Nucleus accumbens (tissue), 56 donors: ENCODE measurements at regions not wholly inside any gene's neighbourhood (a gene's known extent, or its start where the extent isn't known, plus 50 kb on each side); places are given as distances from the start of the nearest gene placed in this dataset.

ENCODE experiments used
- DNase-seq, 56 donors: peaks; one replicate each; lab custom pipeline; 2025; lab: John Stamatoyannopoulos, UW

DNA sequence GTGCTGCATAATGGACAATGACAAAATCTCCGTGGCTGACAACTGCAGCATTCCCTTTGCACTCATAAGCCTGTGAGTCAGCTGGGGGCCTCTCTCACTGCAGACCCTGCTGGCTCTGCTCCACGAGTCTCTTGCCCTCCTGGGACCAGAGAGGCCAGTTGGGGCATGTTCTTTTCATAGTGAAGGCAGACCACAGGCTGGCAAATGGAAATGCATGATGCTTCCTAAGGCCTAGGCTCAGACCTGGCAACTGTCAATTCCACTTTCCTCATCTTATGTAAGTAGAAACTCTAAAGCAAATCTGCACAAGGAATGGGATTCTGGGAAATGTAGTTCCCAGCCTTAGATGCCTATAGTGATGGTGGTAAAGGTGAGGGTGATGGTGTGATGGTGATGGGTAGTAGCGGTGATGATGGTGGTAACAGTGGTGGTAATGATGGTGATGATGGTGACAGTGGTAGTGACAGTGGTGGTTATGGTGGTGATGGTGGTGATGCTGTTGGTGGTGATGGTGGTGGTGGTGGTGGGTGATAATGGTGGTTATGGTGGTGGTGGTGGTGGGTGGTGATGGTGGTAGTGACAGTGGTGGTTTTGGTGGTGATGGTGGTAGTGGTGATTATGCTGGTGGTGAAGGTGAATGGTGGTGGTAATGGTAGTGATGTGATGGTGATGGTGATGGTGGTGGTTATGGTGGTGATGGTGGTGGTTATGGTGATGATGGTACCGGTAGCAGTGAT lies 185.8 kb upstream of the ARL4C start:
- DNase-seq = no peak

DNA sequence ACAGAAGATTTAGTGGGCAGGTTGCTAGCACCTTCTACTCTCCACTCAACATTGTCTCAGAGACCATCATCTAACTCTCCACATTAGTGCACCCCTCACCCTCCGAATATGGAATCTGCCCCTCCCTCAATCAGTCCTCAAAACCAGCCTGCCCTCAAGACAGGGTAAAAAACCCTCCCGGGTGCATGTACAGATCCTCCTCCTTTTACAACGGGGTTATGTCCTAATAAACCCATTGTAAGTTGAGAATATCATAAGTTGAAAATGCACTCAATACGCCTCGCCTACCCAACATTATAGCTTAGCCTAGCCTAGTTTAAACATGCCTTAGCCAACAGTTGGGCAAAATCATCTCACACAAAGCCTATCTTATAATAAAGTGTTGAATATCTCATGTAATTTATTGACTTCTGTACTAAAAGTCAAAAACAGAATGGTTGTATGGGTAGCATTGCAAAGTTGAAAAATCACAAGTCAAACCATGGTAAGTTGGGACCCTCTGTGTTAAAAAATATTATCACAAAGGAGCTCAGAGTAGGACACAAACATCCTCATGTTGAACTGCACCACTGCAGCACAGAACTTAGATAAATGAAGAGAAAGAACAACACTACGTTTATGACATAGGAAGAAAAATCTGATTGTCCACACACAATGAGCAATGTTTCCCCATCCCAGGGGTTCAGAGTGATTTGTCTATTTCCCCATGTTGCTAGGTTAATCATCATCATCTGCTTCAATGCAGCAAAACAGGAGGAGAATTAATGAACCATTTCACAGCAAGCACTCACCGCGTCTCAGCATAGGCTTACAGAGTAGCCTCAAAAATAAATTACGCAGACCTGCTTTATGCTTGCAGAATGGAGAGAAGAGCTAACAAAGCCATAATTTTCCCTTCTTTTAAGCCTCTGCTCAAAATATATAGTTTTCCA lies 184.1 kb upstream of the ARL4C start:
- DNase-seq = no peak

DNA sequence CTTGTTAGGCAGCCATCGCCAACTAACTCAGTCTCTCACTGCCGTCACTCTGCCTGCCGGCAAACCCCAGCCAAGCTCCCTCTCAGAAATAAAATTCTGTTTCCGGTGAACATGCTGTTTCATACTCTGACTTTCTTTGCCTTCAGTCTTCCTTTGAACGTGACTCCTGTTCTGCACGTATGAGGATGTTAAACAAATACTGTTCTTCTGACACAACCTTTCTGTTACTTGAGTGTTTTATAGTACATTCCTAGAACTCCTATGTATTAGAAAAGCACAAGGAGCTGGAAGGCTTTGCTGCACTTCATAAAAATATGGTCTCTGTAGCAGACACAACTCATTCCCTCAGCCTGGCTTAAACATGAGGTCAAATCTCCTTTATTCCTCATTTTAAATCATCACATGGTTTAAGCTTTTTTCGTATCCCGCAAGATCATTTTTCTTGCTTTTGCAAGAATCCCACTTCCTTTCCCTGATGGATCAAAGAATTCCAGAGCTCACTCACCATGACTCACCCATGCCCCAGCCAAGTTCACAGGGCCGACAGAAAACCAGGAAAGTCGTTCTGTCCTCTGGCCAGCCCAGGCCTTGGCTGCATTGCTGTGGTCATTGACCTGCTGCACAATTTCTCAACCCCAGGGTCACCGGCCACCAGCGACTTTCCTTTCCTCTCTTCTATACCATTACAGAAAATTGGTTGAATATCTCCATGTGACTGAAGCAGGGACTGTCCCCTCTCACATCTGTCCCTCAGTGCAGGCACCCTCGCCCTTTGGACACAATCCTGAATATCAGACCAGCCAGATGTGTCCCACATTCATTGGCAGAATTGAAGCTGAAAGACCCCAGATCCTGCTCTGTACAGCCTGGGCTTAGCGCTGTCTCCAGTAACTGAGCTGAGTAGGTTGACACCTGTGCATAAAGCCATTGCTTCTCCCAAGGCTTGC lies 183.1 kb upstream of the ARL4C start:
- DNase-seq = peak in 1 of 56 donors; percentile 5

- DNase-seq = no peak
Measured at GRCh38 chr2:234679301-234679740, 182.4 kb upstream of the ARL4C start.

GRCh38 chr2:234678711-234679110 lies 181.8 kb upstream of the ARL4C start:
- no peak for DNase-seq

GRCh38 chr2:234677758-234678538 lies 181.1 kb upstream of the ARL4C start:
- DNase-seq = peak in 8 of 56 donors; percentile 3 to 36 (median 12)

DNA sequence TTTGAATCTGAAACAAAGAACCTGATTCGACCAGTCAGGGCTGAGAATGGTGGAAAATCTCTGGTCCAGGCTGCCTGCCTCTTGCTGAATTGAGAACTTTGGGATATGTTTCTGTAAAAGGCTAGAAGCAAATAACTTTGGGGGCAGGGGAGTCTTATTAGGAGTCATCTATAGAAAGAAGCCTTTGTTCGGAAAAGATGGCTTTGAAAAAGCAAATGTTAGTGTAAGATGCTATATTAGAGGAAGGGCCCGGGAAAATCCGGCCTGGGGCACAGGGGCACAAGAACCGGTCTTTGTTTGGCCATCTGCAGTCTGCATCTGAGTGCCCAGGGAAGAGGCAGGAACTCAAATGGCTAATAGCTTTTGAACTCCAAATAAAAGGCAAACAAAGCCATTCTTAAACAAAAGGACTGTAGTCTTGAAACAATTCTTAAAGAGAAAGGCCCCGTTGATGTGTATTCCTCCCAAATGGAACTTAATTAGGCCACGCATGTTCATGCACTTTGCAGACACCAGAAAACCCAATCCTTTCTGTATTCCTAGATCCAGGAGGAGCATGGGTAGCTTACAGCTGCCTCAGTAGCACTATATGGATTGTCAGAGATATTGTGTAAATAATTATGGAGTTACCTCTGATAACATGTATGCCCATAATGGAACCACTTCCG lies 180.0 kb upstream of the ARL4C start:
- DNase-seq = peak in 12 of 56 donors; percentile 7 to 30 (median 14)

- no peak for DNase-seq
Measured at GRCh38 chr2:234676109-234676782, 179.4 kb upstream of the ARL4C start.

GRCh38 chr2:234674781-234675201 lies 177.9 kb upstream of the ARL4C start:
- no peak for DNase-seq

DNA sequence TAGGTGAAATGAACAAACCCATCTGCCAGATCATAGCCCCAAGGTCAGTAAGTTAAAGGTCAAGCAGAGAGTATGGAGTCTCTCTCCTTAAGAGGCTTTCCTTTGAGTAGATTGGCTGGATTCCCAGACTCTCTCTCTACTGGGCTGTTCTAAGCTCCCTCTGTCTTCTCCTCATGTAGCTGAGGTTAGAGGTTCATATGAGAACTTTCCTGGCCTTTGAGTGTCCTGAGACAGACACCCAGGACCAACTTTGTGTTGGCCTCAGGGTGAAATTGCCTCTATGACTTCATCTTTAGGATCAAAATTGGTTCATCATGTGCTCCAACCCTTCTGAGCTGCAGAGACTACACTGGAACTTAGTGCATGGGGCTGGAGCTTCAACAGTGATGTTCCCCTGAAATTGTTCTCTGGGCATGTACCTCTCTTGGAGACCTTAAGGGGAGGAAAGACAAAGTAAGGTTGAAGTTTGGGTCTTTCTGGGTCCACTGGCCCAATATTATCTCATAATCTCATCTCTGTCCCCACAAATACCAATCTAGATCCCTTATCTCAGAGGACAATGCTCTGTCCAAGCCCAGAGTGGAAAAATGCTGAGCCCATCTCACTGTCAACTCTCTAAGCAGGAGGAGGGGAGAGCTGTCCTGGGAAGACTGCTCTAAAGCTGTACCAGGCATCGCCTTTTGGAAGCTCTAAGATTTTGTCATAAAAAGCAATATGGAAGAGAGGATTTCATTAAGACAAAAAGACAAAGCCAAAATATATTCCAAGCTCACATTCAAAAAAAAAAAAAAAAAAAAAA lies 177.3 kb upstream of the ARL4C start:
- DNase-seq = no peak

GRCh38 chr2:234673501-234673900 lies 176.6 kb upstream of the ARL4C start:
- no peak for DNase-seq

GRCh38 chr2:234672498-234673150 lies 175.7 kb upstream of the ARL4C start:
- no peak for DNase-seq

- no peak for DNase-seq
Measured at GRCh38 chr2:234671716-234672115, 174.8 kb upstream of the ARL4C start.

GRCh38 chr2:234671231-234671630 lies 174.3 kb upstream of the ARL4C start:
- no peak for DNase-seq

DNA sequence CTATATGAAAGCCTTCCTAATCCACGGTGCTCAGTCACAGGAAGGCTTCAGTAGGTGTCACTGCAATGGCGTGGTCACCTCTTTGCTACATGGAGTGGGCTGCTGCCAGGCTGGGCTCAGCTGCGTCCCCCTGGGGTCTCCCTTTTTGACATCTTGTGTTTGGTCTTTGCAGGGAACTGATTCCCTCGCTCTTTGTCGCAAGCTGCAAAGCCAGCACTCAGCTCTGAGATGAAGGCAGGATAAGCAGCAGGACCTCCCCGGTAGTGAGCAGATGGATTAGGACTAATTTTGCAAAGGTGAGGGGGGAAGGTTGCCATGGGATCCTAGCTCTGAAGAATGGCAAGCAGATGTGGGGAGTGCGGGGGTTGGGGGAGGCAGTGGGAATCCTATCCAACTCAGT lies 173.9 kb upstream of the ARL4C start:
- no peak for DNase-seq

DNA sequence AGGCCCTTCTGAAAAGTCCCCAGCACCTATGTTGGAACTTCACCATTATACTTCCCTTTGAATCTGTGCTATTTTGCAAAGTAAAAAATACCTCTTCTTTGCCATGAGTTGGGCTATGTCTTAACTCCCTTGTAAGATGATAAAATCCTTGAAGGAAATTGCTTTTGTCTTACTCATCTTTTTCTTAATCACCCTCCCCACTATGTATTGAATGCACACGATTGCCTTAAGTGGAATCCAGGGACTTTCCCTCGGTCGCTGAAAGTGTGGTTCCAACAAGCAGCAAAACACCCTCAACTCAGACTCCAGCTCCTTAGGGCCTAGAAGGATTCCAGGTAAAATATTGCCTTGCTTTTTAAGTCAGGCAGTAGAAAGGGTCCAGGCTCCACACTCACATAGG lies 173.2 kb upstream of the ARL4C start:
- DNase-seq = no peak

DNA sequence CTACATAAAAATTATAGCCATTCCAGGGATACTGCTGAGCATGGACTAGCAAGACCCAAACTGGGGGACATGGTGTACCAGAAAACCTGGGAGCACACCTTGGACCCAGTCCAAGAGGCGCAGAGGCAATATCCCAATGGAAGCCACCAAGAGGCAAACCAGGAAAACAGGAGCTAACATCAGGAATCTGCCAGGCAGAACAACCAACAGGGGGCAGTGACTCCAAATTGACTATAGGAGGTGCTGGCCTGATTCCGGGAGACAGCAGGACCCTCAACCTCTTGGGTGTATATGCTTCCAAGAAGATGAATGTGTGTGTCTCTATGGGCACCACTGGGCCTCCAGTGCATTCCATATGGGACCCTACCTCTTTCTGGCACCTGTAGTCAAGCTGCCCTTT lies 172.7 kb upstream of the ARL4C start:
- DNase-seq = no peak
